H1 (cell line): ENCODE measurements at regions not wholly inside any gene's neighbourhood (a gene's known extent, or its start where the extent isn't known, plus 50 kb on each side); places are given as distances from the start of the nearest gene placed in this dataset.

Experiments
- CTCF ChIA-PET: fragments of 300-600 bp; sonication (Branson Sonifier 250); formaldehyde crosslinking; loops from one replicate; lab custom pipeline; 2021; ENCODE audit not compliant: partially characterized antibody; lab: Charles Lee
- POLR2A ChIA-PET: fragments of 300-600 bp; sonication (Branson Sonifier 250); formaldehyde crosslinking; loops from one replicate; lab custom pipeline; 2021; ENCODE audit warnings: inconsistent platforms; ENCODE audit not compliant: partially characterized antibody; lab: Charles Lee
- DNase-seq, 2 experiments: peaks; one replicate each; pipeline versions ENCODE4 v3.0.0 to v3.0.0-alpha.2; 2010 to 2022; ENCODE audit warnings: low spot score in 2 of 2, low read depth in 1 of 2, mixed read lengths in 1 of 2
- FAIRE-seq: peaks from 2 replicates; lab custom pipeline; 2011; peaks lifted over from hg19 to GRCh38; lab: Jason Lieb, UNC
- H2AFZ ChIP-seq: 2 replicates; pipeline ENCODE4 v1.8.1; 2012; ENCODE audit warnings: low read length, inconsistent platforms
- H2AK5ac ChIP-seq: 2 replicates; pipeline ENCODE4 v1.6.1; 2013; ENCODE audit warnings: low read depth, low read length
- H2BK120ac ChIP-seq: replicated peaks from 2 replicates; pipeline ENCODE3; 2013; ENCODE audit warnings: low read depth, low read length, inconsistent platforms
- H2BK12ac ChIP-seq: 2 replicates; pipeline ENCODE4 v1.6.1; 2013; ENCODE audit warnings: low read depth, low read length
- H2BK15ac ChIP-seq: 2 replicates; pipeline ENCODE4 v1.6.1; 2013; ENCODE audit warnings: low read length
- H2BK20ac ChIP-seq: 2 replicates; pipeline ENCODE4 v1.6.1; 2013; ENCODE audit warnings: low read length
- H2BK5ac ChIP-seq: 2 replicates; pipeline ENCODE4 v1.6.1; 2013; ENCODE audit warnings: low read depth, low read length
- H3K14ac ChIP-seq: 2 replicates; pipeline ENCODE4 v1.6.1; 2013; ENCODE audit warnings: inconsistent platforms; ENCODE audit not compliant: insufficient read length
- H3K18ac ChIP-seq: 2 replicates; pipeline ENCODE4 v1.6.1; 2013; ENCODE audit warnings: low read length; ENCODE audit errors: extremely low read depth
- H3K23ac ChIP-seq: 2 replicates; pipeline ENCODE4 v1.6.1; 2013; ENCODE audit warnings: inconsistent platforms; ENCODE audit not compliant: insufficient read length
- H3K23me2 ChIP-seq: 2 replicates; pipeline ENCODE4 v1.6.1; 2013; ENCODE audit warnings: low read depth, low read length
- H3K27ac ChIP-seq: 2 replicates; pipeline ENCODE4 v1.6.1; 2011; ENCODE audit warnings: low read depth, low read length, inconsistent platforms
- H3K27me3 ChIP-seq, 4 experiments: replicated peaks in 1 of 4; 1 replicate in 1 of 4; 2 replicates in 3 of 4; pipeline versions ENCODE4 v1.6.1 to v1.8.1; 2011 to 2013; ENCODE audit warnings: low read length in 3 of 4, mild to moderate bottlenecking in 3 of 4, inconsistent platforms in 2 of 4, mixed read lengths in 2 of 4, moderate library complexity in 1 of 4; ENCODE audit not compliant: control insufficient read depth in 3 of 4, insufficient read depth in 3 of 4; ENCODE audit errors: extremely low read depth in 1 of 4
- H3K36me3 ChIP-seq, 4 experiments: 2 replicates each; pipeline versions ENCODE4 v1.6.1 to v1.8.1; 2011 to 2013; ENCODE audit warnings: mild to moderate bottlenecking in 4 of 4, low read length in 3 of 4, moderate library complexity in 2 of 4, control low read depth in 1 of 4, inconsistent platforms in 1 of 4; ENCODE audit not compliant: insufficient read depth in 4 of 4, control insufficient read depth in 2 of 4
- H3K4ac ChIP-seq: replicated peaks from 2 replicates; pipeline ENCODE3; 2013; ENCODE audit warnings: low read length, low read depth, mixed read lengths, inconsistent platforms; ENCODE audit not compliant: insufficient read length
- H3K4me1 ChIP-seq, 4 experiments: replicated peaks in 1 of 4; 1 replicate in 1 of 4; 2 replicates in 3 of 4; pipeline versions ENCODE4 v1.6.1 to v1.8.1; 2011 to 2013; ENCODE audit warnings: low read length in 3 of 4, inconsistent platforms in 2 of 4, mixed read lengths in 1 of 4; ENCODE audit not compliant: insufficient read depth in 4 of 4, control insufficient read depth in 3 of 4
- H3K4me2 ChIP-seq, 2 experiments: 2 replicates each; pipeline versions ENCODE4 v1.6.1 to v1.8.1; 2011 to 2013; ENCODE audit warnings: low read depth in 2 of 2, low read length in 2 of 2, control low read depth in 1 of 2, inconsistent platforms in 1 of 2, mild to moderate bottlenecking in 1 of 2; ENCODE audit not compliant: insufficient read depth in 1 of 2
- H3K4me3 ChIP-seq, 4 experiments: fragments of 200-600, 300-600 bp in 1 of 4; sonication (generic), shearing (Covaris generic), sonication (Bioruptor Twin) in 1 of 4; 2 replicates each; pipeline versions ENCODE4 v1.5.1 to v1.8.1; 2011 to 2016; ENCODE audit warnings: low read length in 4 of 4, low read depth in 3 of 4, control low read depth in 2 of 4, inconsistent platforms in 2 of 4, mild to moderate bottlenecking in 2 of 4, mixed read lengths in 1 of 4, moderate library complexity in 1 of 4; ENCODE audit not compliant: insufficient read depth in 2 of 4; ENCODE audit errors: extremely low read depth in 1 of 4
- H3K56ac ChIP-seq: replicated peaks from 2 replicates; pipeline ENCODE3; 2013; ENCODE audit warnings: low read depth, mild to moderate bottlenecking, mixed read lengths, low read length, inconsistent platforms; ENCODE audit not compliant: insufficient read length
- H3K79me1 ChIP-seq: 2 replicates; pipeline ENCODE4 v1.6.1; 2013; ENCODE audit warnings: low read depth, low read length, control low read depth
- H3K79me2 ChIP-seq, 2 experiments: 2 replicates each; pipeline versions ENCODE4 v1.6.1 to v1.8.1; 2012 to 2013; ENCODE audit warnings: low read length in 2 of 2, mild to moderate bottlenecking in 2 of 2, inconsistent platforms in 1 of 2; ENCODE audit not compliant: insufficient read depth in 2 of 2, control insufficient read depth in 1 of 2
- H3K9ac ChIP-seq, 4 experiments: replicated peaks in 1 of 4; 1 replicate in 1 of 4; 2 replicates in 3 of 4; pipeline versions ENCODE4 v1.6.1 to v1.8.1; 2011 to 2013; ENCODE audit warnings: low read depth in 3 of 4, low read length in 3 of 4, control low read depth in 2 of 4, mild to moderate bottlenecking in 2 of 4, moderate library complexity in 2 of 4, inconsistent platforms in 1 of 4; ENCODE audit errors: extremely low read depth in 1 of 4
- H3K9me3 ChIP-seq, 2 experiments: 2 replicates each; pipeline versions ENCODE4 v1.6.1 to v1.8.1; 2012 to 2013; ENCODE audit warnings: mild to moderate bottlenecking in 2 of 2, moderate library complexity in 2 of 2, control low read depth in 1 of 2, inconsistent platforms in 1 of 2, low read depth in 1 of 2, low read length in 1 of 2, mixed read lengths in 1 of 2; ENCODE audit not compliant: insufficient read depth in 2 of 2
- H4K20me1 ChIP-seq, 2 experiments: replicated peaks in 1 of 2; 2 replicates each; pipeline versions ENCODE3 to v1.8.1; 2011 to 2013; ENCODE audit warnings: inconsistent platforms in 2 of 2, low read length in 2 of 2, mild to moderate bottlenecking in 1 of 2; ENCODE audit not compliant: insufficient read depth in 2 of 2, control insufficient read depth in 1 of 2
- H4K5ac ChIP-seq: 2 replicates; pipeline ENCODE4 v1.6.1; 2013; ENCODE audit warnings: low read length, low read depth, mixed read lengths, inconsistent platforms; ENCODE audit not compliant: insufficient read length
- H4K8ac ChIP-seq: 2 replicates; pipeline ENCODE4 v1.8.0; 2013; ENCODE audit warnings: mild to moderate bottlenecking, moderate library complexity, low read length, inconsistent platforms; ENCODE audit not compliant: insufficient read depth; ENCODE audit errors: extremely low read depth
- H4K91ac ChIP-seq: replicated peaks from 2 replicates; pipeline ENCODE3; 2013; ENCODE audit warnings: low read length, mixed read lengths, inconsistent platforms; ENCODE audit not compliant: insufficient read length
- ATF2 ChIP-seq: IDR thresholded peaks from 2 replicates; pipeline ENCODE4 v1.6.1; 2012; ENCODE audit warnings: low read length, inconsistent platforms
- BRCA1 ChIP-seq: IDR thresholded peaks from 2 replicates; pipeline ENCODE4 v1.6.1; 2012; ENCODE audit warnings: low read depth, low read length, improper control_type of control experiment
- POLR2A ChIP-seq, 2 experiments: IDR thresholded peaks; 1 replicate in 1 of 2; 2 replicates in 1 of 2; pipeline ENCODE4 v1.6.1; 2011; ENCODE audit warnings: low read depth in 2 of 2, low read length in 2 of 2, mild to moderate bottlenecking in 2 of 2; ENCODE audit errors: control extremely low read depth in 1 of 2
- WGBS, 2 experiments: shearing (Covaris generic) in 1 of 2; methylation state at CpG; one replicate each; pipeline versions ENCODE4 v1.1.6 to v1.1.7; 2013 to 2015; ENCODE audit warnings: low lambda C conversion rate in 2 of 2, mixed read lengths in 2 of 2, inconsistent platforms in 1 of 2, low coverage in 1 of 2, missing lambda C conversion rate in 1 of 2; ENCODE audit not compliant: insufficient replicate concordance in 2 of 2, insufficient coverage in 1 of 2, insufficient read length in 1 of 2; ENCODE audit errors: extremely low coverage in 1 of 2, missing lambda C conversion rate in 1 of 2; 5-methylcytosine and 5-hydroxymethylcytosine counted together

- Histone ChIP-seq H3K79me1 (no peaks in the 10 kb centered on the region), H2BK15ac (no peak overlapping the region), H2BK120ac (no peak overlapping the region), H2BK5ac (no peak overlapping the region), H3K56ac (no peak overlapping the region), H3K9me3 (peaks cover 11 to 14% of the 10 kb centered on the region in 2 experiments), H4K20me1 (no peaks in the 10 kb centered on the region), H4K5ac (no peak overlapping the region), H3K4ac (no peak overlapping the region), H3K4me2 (no peak overlapping the region), H3K36me3 (peaks cover 0 to 5% (median 0%) of the 10 kb centered on the region in 4 experiments; a peak in 2 of 8 replicates), H2AK5ac (no peak overlapping the region), H4K8ac (no peak overlapping the region), H2AFZ (no peak overlapping the region), H3K27ac (no peak overlapping the region), H3K79me2 (no peaks in the 10 kb centered on the region), H4K91ac (no peak overlapping the region), H3K23ac (no peak overlapping the region), H3K4me1 (no peaks in the 10 kb centered on the region), H3K14ac (no peak overlapping the region), H3K9ac (no peak overlapping the region), H2BK20ac (no peak overlapping the region), H3K18ac (no peak overlapping the region), H3K27me3 (no peaks in the 10 kb centered on the region), H2BK12ac (no peak overlapping the region), H3K4me3 (no peak overlapping the region), H3K23me2 (no peaks in the 10 kb centered on the region)
- FAIRE-seq: no peak
- CTCF ChIA-PET: interaction anchor here (1.2 kb wide), 1 partner anchor 12 kb away, joined by 3 read pairs; no protein-coding TSS in a partner anchor
- POLR2A ChIA-PET: no interaction called here
- DNase-seq: no peak
- WGBS, 2 experiments: 95% methylated on average over 4 of the region's 4 CpGs; no CpG with 5 or more reads in 1 of the 2 experiments
- no peak for TF ChIP-seq ATF2
- TF ChIP-seq BRCA1: no peak
- no peak for TF ChIP-seq POLR2A (IDR thresholded peaks at IDR 0.05; ENCODE audit: control extremely low read depth in 1 of 2, low read depth in 2 of 2, low read length in 2 of 2)
Measured at GRCh38 chr2:154546341-154546740, 152.2 kb upstream of the KCNJ3 start.
